ENCODE measurements at regions not wholly inside any gene's neighbourhood (a gene's known extent, or its start where the extent isn't known, plus 50 kb on each side); places are given as distances from the start of the nearest gene placed in this dataset.
"Not testable (repeated sequence)": the region's sequence is repeated elsewhere in the genome, so short reads cannot be mapped to it uniquely, and the experiment has no call there.

- TF ChIP-seq CTCF (IDR thresholded peaks at IDR 0.05; ENCODE audit: insufficient read depth, low read length, poor library complexity, severe bottlenecking), result no peak
- no peaks in the 10 kb centered on the region for H3K36me3 ChIP-seq (ENCODE audit: control insufficient read depth, insufficient read depth, low read length)
- H3K4me3 ChIP-seq (ENCODE audit: low read depth, low read length), result no peak overlapping the region
- H3K27me3 ChIP-seq (ENCODE audit: control insufficient read depth, insufficient read depth, low read length), result no peaks in the 10 kb centered on the region
- DNase-seq (ENCODE audit: low read depth), result no peak
These were observed 842.6 kb upstream of the MANEA start for GRCh38 chr6:94734751-94735150.

- no peak for TF ChIP-seq CTCF (IDR thresholded peaks at IDR 0.05; ENCODE audit: insufficient read depth, low read length, poor library complexity, severe bottlenecking)
- Histone ChIP-seq H3K27me3 (ENCODE audit: control insufficient read depth, insufficient read depth, low read length) (no peaks in the 10 kb centered on the region), H3K36me3 (ENCODE audit: control insufficient read depth, insufficient read depth, low read length) (no peaks in the 10 kb centered on the region), H3K4me3 (ENCODE audit: low read depth, low read length) (no peak overlapping the region)
- DNase-seq (ENCODE audit: low read depth), result no peak
These were observed 844.3 kb upstream of the MANEA start for GRCh38 chr6:94733066-94733465.

DNA sequence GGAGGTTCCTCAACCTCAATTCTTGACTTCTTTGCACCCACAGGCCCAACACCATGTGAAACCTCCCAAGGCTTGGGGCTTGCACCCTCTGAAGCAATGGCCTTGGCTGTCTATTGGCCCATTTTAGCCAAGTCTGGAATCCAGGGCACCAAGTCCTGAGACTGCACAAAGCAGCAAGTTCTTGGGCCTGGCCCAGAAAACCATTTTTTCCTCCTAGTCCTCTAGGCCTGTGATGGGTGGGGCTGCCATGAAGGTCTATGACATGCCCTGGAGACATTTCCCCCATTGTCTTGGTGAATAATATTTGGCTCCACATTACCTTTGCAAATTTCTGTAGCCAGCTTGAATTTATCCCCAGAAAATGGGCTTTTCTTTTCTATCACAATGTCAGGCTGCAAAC is 849.6 kb upstream of the MANEA start:
- Histone ChIP-seq H3K36me3 (ENCODE audit: control insufficient read depth, insufficient read depth, low read length) (no peaks in the 10 kb centered on the region), H3K4me3 (ENCODE audit: low read depth, low read length) (no peak overlapping the region), H3K27me3 (ENCODE audit: control insufficient read depth, insufficient read depth, low read length) (no peaks in the 10 kb centered on the region)
- no peak for DNase-seq (ENCODE audit: low read depth)
- TF ChIP-seq CTCF (IDR thresholded peaks at IDR 0.05; ENCODE audit: insufficient read depth, low read length, poor library complexity, severe bottlenecking), result no peak

DNA sequence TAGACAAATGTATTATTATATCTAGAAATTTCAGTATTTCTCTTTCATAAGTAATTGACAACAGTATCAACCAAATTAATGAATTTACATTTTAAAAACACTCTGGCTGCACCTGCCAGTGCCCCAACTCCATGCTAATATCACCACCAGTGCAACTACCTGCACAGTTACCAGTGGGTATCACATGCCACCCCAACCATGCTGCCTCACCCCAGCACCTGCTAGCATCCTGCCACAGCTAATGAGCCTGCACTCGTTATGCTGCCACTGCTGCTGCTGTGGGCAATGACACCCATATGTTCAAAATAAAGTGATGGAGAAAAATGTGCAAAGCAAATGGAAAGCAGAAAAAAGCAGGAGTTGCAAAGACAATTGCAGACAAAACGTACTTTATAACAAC is 855.9 kb upstream of the MANEA start:
- TF ChIP-seq CTCF (IDR thresholded peaks at IDR 0.05; ENCODE audit: insufficient read depth, low read length, poor library complexity, severe bottlenecking), result no peak
- Histone ChIP-seq H3K36me3 (ENCODE audit: control insufficient read depth, insufficient read depth, low read length) (no peaks in the 10 kb centered on the region), H3K4me3 (ENCODE audit: low read depth, low read length) (no peak overlapping the region), H3K27me3 (ENCODE audit: control insufficient read depth, insufficient read depth, low read length) (no peaks in the 10 kb centered on the region)
- DNase-seq (ENCODE audit: low read depth), result no peak

DNA sequence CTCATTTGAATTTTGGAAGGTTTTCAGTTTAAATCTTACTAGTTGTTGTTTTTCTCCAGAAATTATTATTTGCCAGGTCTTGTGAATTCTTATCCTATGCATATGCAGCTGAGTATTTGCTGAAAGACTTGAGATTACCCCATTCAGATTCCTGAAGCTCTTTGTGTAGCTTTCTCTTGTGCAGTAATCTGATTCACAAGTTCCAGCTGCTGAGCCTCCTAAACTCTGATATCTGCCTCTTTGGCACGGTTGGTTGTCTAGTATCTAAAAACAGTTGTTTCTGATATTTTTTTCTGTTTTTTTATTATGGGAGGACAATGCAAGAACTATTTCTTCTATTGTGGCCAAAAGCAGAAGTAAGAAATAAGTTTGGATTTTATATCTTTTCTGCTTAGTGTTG is 863.9 kb upstream of the MANEA start:
- Histone ChIP-seq H3K4me3 (ENCODE audit: low read depth, low read length) (no peak overlapping the region), H3K36me3 (ENCODE audit: control insufficient read depth, insufficient read depth, low read length) (no peaks in the 10 kb centered on the region), H3K27me3 (ENCODE audit: control insufficient read depth, insufficient read depth, low read length) (no peaks in the 10 kb centered on the region)
- TF ChIP-seq CTCF (IDR thresholded peaks at IDR 0.05; ENCODE audit: insufficient read depth, low read length, poor library complexity, severe bottlenecking), result no peak
- no peak for DNase-seq (ENCODE audit: low read depth)

GRCh38 chr6:94698773-94699172 is 878.6 kb upstream of the MANEA start:
- DNase-seq (ENCODE audit: low read depth), result no peak
- H3K27me3 ChIP-seq (ENCODE audit: control insufficient read depth, insufficient read depth, low read length), result no peaks in the 10 kb centered on the region
- no peaks in the 10 kb centered on the region for H3K36me3 ChIP-seq (ENCODE audit: control insufficient read depth, insufficient read depth, low read length)
- no peak overlapping the region for H3K4me3 ChIP-seq (ENCODE audit: low read depth, low read length)
- no peak for TF ChIP-seq CTCF (IDR thresholded peaks at IDR 0.05; ENCODE audit: insufficient read depth, low read length, poor library complexity, severe bottlenecking)

DNA sequence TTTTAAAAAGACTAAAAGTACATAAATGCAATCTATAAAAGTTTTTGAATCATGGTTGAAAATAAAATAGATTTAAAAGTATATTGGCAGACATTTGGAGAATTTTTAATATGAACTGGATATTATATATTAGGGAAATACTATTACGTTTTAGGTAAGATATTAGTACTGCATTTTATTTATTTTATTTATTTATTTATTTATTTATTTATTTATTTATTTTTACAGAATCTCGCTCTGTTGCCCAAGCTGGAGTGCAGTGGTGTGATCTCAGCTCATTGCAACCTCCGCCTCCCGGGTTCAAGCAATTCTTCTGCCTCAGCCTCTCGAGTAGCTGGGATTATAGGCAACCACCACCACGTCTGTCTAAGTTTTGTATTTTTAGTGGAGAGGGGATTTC is 890.1 kb upstream of the MANEA start:
- not testable (repeated sequence) for H3K4me3 ChIP-seq (ENCODE audit: low read depth, low read length); H3K27me3 ChIP-seq (ENCODE audit: control insufficient read depth, insufficient read depth, low read length)

More for the DNA sequence above, 890.1 kb upstream of the MANEA start:
- not testable (repeated sequence) for DNase-seq (ENCODE audit: low read depth); H3K36me3 ChIP-seq (ENCODE audit: control insufficient read depth, insufficient read depth, low read length)

Data from kidney epithelial cell (primary cell).